Prostate gland (tissue), 2 donors: ENCODE measurements at regions not wholly inside any gene's neighbourhood (a gene's known extent, or its start where the extent isn't known, plus 50 kb on each side); places are given as distances from the start of the nearest gene placed in this dataset.

ENCODE experiments used
- POLR2A ChIP-seq: fragments of 450-650 bp; IDR thresholded peaks from one replicate; pipeline ENCODE4 v1.6.1; 2016; ENCODE audit warnings: antibody characterized with exemption, mild to moderate bottlenecking
- TF ChIP-seq, protein P1 (sequence below), 4 experiments: fragments of 200-600 bp in 2 of 4; fragments of 450-650 bp in 2 of 4; sonication (generic) in 2 of 4; IDR thresholded peaks; 1 replicate in 3 of 4; 2 replicates in 1 of 4; pipeline ENCODE4 v1.5.1; 2016 to 2019; ENCODE audit warnings: antibody characterized with exemption in 4 of 4, mild to moderate bottlenecking in 2 of 4, moderate library complexity in 2 of 4

DNA sequence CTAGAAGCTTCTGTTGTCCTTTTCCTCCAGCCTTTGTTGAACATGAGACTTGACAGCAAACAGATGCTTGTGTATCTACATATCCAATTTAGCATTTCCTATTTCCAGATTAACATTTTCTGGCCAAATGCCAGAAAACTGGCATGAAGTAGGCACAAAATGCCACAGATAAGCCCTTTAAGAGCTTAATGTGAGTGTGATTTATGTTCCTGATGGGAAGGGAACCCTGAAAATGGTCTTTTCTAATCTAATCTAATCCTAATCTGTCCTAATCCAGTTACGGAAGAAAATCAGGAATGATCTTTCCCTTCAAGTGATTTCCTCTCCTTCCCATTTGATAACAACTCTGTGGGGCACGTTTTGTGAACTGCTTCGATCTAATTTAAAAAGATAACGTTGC lies 133.0 kb upstream of the C1QTNF7 start:
- TF ChIP-seq, protein P1, sequence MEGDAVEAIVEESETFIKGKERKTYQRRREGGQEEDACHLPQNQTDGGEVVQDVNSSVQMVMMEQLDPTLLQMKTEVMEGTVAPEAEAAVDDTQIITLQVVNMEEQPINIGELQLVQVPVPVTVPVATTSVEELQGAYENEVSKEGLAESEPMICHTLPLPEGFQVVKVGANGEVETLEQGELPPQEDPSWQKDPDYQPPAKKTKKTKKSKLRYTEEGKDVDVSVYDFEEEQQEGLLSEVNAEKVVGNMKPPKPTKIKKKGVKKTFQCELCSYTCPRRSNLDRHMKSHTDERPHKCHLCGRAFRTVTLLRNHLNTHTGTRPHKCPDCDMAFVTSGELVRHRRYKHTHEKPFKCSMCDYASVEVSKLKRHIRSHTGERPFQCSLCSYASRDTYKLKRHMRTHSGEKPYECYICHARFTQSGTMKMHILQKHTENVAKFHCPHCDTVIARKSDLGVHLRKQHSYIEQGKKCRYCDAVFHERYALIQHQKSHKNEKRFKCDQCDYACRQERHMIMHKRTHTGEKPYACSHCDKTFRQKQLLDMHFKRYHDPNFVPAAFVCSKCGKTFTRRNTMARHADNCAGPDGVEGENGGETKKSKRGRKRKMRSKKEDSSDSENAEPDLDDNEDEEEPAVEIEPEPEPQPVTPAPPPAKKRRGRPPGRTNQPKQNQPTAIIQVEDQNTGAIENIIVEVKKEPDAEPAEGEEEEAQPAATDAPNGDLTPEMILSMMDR (IDR thresholded peaks at IDR 0.05) = no peak
- TF ChIP-seq POLR2A = no peak
